Effector CD4-positive, alpha-beta T cell (primary cell): ENCODE measurements at regions not wholly inside any gene's neighbourhood (a gene's known extent, or its start where the extent isn't known, plus 50 kb on each side); places are given as distances from the start of the nearest gene placed in this dataset.
"Not testable (repeated sequence)": the region's sequence is repeated elsewhere in the genome, so short reads cannot be mapped to it uniquely, and the experiment has no call there.

Experiments used
- DNase-seq: peaks from one replicate; pipeline ENCODE4 v3.0.0-alpha.2; 2020

- DNase-seq = no peak
Measured at GRCh38 chr11:86861810-86862209, 61.5 kb downstream of the PRSS23 start.

DNA sequence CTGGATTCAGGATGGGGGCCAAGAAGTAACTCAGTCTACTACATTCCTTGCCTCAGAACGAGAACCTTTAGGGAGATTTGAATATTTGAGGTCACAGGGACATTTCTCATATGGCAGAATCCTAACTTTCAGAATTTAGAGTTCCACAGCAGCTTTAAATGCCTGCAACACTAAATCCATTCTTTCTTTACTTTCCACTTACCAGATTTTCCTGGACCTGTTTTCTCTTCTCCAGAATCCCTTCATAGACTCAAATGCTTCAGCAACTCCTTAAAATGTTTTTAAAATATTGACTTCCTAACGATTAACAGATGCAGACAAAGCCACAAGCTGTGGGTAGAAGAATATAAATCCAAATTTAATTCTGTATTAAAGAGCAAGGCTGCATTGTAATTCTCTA, 63.1 kb downstream of the PRSS23 start:
- no peak for DNase-seq

- DNase-seq = no peak
Measured at GRCh38 chr11:86865436-86865835, 65.1 kb downstream of the PRSS23 start.

GRCh38 chr11:86869531-86869930, 69.2 kb downstream of the PRSS23 start:
- no peak for DNase-seq

GRCh38 chr11:86869966-86870570, 69.7 kb downstream of the PRSS23 start:
- DNase-seq = peak; percentile 2

- DNase-seq = no peak
Measured at GRCh38 chr11:86873573-86874083, 73.3 kb downstream of the PRSS23 start.

- DNase-seq = no peak
Measured at GRCh38 chr11:86874304-86875056, 74.1 kb downstream of the PRSS23 start.

- DNase-seq = no peak
Measured at GRCh38 chr11:86876716-86877234, 76.4 kb downstream of the PRSS23 start.

- DNase-seq = no peak
Measured at GRCh38 chr11:86877503-86877902, 77.2 kb downstream of the PRSS23 start.

DNA sequence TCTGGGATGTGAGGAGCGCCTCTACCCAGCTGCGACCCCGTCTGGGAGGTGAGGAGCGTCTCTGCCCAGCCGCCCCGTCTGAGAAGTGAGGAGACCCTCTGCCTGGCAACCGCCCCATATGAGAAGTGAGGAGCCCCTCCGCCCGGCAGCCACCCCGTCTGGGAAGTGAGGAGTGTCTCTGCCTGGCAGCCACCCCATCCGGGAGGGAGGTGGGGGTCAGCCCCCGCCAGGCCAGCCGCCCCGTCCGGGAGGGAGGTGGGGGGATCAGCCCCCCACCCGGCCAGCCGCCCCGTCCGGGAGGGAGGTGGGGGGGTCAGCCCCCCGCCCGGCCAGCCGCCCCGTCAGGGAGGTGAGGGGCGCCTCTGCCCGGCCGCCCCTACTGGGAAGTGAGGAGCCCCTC, 76.0 kb downstream of the FZD4 start:
- not testable (repeated sequence) for DNase-seq

- DNase-seq = no peak
Measured at GRCh38 chr11:86885311-86885710, 69.9 kb downstream of the FZD4 start.

DNA sequence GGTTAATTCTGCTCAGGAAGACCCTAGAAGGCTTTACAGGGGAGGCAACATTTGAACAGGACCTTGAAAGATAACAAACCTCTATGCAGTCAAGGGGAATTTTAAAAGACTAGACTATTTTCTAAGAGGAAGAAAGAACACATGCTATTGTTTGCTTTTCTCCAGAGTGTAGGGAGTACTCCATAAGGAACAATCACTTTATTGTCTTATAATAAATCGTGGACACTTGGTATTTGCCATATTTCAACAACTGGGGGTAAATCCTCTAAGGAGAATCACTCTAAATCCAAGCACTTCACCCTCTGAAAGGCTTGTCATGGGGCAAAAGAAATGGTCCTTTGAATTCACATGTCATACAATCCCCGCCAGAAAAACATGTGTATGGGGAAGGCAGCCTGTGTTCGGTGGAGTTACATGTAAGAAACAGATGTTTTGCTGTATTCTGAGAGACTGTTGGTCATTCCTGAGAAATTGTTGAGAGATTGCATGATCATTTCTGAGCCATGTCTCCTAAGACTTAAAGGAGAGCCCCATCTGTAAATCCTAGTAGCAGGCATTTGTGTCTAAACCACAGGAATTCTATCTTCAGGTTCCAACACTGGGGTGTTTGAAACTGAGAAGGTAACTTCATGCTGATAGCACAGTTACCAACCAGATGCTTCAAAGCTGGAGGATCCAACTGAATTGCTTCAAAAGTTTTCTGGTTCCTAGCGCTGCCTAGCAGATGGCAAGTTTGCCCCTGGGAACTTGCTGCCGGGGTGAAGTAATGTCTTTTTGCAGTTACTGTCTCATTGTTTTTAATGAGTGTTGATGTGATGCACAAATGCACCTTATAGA, 66.8 kb downstream of the FZD4 start:
- DNase-seq = no peak

DNA sequence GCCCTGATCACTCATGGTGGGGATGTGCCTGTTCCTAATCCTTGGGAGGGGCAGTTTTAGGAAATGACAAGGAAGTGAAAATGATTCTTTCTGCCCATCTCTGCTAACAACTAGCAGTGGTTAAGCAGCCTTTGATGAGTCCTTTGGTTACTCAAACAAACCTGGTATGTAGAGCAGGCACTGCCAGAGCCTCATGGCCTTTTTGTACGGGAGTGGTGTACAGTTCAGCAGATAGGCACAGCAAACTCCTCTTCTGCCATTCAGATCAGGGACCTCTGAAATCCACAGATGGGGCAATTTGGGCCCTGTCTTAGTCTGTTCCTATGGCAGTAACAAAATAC, 66.2 kb downstream of the FZD4 start:
- no peak for DNase-seq

- no peak for DNase-seq
Measured at GRCh38 chr11:86891036-86891435, 64.2 kb downstream of the FZD4 start.

- no peak for DNase-seq
Measured at GRCh38 chr11:86893235-86893634, 62.0 kb downstream of the FZD4 start.
